ENCODE measurements at regions not wholly inside any gene's neighbourhood (a gene's known extent, or its start where the extent isn't known, plus 50 kb on each side); places are given as distances from the start of the nearest gene placed in this dataset.

- in situ Hi-C loops (cut with MboI; ENCODE audit: low sequenced_read_pairs) = no loop called here
Observed at GRCh38 chr13:33612641-33613638, 205.0 kb upstream of the RFC3 start.

- in situ Hi-C loops (cut with MboI; ENCODE audit: low sequenced_read_pairs) = no loop called here
Observed at GRCh38 chr13:33615436-33615835, 202.5 kb upstream of the RFC3 start.

DNA sequence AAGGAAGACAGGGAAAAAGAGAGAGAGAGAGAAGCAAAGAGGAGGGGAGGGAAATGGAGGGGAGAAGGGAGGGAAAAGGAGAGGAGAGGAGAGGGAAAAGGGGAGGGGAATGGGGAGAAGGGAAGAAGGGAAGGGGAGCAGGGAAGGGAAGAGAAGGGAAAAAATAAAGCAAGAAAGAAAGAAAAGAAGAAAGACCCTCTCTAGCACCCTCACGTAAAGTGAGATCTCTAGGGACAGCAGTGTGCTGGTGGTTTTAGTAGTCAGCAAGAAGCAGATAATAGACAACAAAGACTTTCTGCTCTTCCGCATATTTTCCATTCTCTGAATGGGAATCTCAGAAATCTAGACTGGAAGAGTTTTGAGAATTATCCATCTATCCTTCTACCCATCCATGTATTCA lies 201.8 kb upstream of the RFC3 start:
- in situ Hi-C loops (cut with MboI; ENCODE audit: low sequenced_read_pairs) = no loop called here

DNA sequence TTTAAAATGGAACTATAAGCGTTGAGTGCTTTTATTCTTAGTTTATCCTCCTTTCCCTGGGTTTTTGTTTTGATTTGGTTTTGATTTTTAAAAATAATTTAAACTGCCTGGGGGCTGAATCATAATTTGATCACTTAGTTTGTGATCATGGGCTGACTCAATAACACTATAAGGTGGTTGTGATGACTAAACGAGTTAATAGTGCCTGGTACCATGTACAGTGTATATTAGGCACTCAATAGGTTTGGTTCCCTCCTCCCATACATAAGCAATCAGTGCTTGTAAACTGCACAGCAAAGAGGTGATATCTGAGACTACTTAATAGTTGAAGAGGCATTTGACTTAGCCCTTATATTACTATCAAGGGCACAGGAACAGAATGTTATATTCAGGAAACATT lies 200.9 kb upstream of the RFC3 start:
- in situ Hi-C loops (cut with MboI; ENCODE audit: low sequenced_read_pairs) = no loop called here

DNA sequence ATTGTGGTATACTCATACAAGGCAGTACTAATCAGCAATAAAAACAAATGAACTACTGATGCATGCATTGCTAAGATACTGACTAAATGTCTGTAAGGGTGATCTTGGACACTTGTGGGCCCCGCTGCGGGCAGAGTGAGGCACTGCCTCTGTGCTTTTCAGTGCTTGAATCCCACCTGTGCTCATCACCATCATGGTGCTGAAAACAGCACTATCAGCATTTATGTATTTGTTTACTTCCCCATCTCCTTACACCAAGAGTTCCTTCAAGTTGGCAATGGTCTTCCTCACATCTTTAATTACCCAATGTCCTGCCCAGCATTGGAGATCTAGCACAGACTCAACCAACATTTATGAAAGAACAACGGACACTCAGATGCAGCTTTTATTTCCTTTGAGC lies 193.7 kb upstream of the RFC3 start:
- in situ Hi-C loops (cut with MboI; ENCODE audit: low sequenced_read_pairs) = no loop called here

DNA sequence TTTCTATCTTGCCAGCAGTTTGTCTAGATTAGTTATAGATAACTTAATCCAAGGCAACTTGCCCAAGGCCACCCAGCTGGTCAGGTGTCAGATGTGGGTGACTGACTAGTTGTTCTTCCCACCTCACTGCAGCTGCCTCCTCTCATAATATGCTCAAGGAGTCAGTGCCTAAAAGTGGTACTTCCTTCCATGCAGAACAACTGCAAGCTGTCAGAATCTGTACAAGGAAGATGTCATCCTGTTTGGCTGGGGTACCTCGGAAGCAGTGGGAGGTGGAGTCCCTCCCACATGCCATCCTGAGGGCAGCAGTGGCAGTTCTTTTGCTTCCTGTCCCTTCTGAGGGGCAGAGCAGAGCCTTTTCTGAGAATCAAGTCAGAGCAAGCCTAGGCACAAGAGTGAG lies 193.2 kb upstream of the RFC3 start:
- in situ Hi-C loops (cut with MboI; ENCODE audit: low sequenced_read_pairs) = no loop called here

DNA sequence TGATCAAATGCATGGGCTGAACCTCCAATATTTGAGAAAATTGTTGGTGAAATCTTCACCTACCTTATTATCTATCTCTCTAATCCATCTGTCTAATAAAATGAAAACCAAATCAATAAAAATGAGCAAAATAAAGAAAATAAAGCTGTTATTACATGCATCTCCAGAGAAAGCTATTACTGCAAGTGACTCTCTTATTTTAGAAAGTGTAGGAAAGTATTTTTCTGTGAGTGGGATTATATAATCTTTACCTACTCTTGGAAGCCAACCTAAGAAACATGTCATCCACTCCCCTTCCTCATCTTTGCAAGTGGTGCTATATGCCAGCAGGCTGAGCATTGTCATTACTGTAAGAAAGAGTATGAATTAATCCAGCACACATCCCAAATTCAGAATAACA lies 191.5 kb upstream of the RFC3 start:
- in situ Hi-C loops (cut with MboI; ENCODE audit: low sequenced_read_pairs) = no loop called here

DNA sequence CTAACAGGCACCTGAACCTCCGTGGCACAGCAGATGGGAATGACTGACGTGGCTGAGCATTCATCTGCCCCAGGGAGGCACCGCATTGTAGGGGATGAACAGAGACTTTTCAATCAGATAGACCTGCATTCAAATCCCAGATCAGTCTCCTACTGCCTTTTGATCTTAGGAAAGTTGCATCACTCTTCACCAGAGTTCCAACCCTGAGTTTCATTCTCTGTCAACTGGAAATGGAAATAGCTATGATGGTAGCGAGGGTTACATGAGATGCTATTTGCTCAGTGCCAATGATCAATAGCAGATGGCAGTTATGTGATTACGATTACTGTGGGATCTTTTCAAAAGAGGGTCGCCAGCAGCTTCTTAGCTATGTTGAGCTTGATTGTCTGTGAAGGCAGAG lies 189.3 kb upstream of the RFC3 start:
- in situ Hi-C loops (cut with MboI; ENCODE audit: low sequenced_read_pairs) = no loop called here

DNA sequence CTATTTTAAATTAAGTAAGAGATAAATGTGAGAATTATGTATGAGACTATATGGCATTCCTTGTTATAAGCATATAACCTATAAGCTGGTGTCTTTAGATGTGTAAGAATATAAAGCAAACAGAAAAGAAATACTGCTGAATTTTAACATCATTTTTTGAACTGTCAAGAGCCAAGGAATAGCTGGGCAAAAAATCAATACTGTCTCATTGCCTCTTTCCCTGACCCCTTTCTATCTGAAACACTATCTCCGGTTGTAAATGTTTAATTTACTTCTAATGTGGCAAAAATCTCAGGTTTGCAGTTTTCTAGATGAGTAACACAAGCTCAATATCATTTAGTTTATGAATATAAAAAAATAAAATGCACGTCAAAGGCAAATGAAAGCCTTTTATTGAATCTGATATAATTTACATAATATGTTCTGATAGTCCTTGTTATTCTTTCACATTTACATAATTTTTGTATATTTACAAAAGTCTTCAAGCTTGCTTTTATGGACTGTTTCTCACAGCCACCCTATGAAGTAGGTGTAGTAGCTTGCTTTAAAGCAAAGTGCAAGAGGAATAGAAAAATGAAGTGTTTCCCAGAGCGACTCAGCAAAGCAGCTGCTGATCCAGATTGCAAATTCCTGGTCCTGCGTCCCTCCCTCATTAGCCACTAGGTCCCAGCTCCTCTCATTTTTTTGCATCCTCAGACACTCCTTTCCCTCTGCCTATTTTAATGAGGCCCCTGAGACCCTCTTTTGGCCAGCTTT lies 188.2 kb upstream of the RFC3 start:
- in situ Hi-C loops (cut with MboI; ENCODE audit: low sequenced_read_pairs) = no loop called here

GRCh38 chr13:33633701-33634545 lies 184.0 kb upstream of the RFC3 start:
- in situ Hi-C loops (cut with MboI; ENCODE audit: low sequenced_read_pairs) = no loop called here

DNA sequence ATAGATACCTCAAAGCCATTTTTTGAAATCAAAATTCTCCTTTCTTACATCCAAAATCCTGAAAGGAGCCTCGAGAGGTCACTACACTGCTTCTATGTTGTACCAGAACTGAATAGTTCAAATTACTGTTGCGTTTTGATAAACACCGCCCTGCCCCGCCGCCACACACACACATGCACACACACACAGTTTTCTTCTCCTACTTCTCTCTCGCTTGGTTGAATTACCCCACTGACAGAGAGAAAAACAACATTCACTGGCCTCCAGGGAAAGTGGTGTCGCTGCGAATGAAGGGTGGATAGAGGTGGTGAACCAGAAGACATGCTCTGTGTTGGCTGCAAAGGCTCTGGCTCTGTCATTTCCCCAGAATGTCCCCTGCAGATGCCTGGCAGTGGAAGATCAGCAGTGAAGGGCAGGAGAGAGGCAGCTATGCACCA lies 183.4 kb upstream of the RFC3 start:
- in situ Hi-C loops (cut with MboI; ENCODE audit: low sequenced_read_pairs) = no loop called here

GRCh38 chr13:33636243-33636642 lies 181.7 kb upstream of the RFC3 start:
- in situ Hi-C loops (cut with MboI; ENCODE audit: low sequenced_read_pairs) = no loop called here

- in situ Hi-C loops (cut with MboI; ENCODE audit: low sequenced_read_pairs) = no loop called here
Observed at GRCh38 chr13:33636955-33637670, 180.8 kb upstream of the RFC3 start.

DNA sequence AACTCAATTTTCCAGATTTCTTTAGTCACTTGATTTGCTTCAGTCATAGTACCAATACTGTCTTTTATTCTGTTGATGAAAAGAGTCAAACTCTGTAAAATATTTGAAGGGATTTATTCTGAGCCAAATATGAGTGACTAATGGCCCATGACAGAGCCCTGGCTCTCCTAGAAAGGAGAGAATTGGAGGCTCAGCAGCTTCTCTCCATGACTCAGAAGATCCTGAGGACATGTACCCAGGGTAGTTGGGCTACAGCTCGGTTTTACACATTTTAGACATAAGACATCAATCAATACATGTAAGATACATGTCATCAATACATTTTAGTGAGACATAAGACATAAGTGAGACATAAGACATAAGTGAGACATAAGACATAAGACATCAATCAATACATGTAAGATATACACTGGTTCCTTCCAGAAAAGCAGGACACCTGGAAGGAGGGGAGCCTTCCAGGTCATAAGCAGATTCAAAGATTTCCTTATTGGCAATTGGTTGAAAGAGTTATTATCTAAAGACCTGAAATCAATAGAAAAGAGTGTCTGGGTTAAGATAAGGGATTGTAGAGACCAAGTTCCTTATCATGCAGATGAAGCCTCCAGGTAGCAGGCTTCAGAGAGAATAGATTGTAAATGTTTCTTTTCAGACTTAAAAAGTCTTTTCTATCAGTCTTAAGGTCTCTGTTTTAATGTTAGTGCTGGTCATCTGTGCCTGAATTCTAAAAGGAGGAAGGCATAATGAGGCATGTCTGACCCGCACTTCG lies 179.8 kb upstream of the RFC3 start:
- in situ Hi-C loops (cut with MboI; ENCODE audit: low sequenced_read_pairs) = no loop called here

DNA sequence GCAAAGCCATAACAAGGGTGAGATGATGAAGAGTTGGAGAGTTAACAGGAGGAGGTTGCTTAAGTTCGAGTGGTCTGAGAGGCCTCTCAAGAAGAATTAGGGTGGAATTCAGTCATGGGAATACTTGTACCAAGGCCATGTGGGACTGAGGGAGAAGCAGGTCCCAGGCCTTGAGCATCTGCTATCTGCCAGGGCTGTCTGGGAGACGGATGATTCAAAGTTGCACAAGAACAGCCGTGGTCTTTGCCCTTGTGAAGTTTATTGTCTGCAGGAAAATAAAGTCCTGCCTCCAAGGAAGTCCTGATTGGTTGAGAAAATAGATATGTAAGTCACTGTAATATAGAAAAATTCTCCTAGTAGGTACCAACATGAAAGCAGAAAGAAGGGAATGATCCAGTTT lies 178.8 kb upstream of the RFC3 start:
- in situ Hi-C loops (cut with MboI; ENCODE audit: low sequenced_read_pairs) = no loop called here

- in situ Hi-C loops (cut with MboI; ENCODE audit: low sequenced_read_pairs) = no loop called here
Observed at GRCh38 chr13:33639626-33640080, 178.3 kb upstream of the RFC3 start.

DNA sequence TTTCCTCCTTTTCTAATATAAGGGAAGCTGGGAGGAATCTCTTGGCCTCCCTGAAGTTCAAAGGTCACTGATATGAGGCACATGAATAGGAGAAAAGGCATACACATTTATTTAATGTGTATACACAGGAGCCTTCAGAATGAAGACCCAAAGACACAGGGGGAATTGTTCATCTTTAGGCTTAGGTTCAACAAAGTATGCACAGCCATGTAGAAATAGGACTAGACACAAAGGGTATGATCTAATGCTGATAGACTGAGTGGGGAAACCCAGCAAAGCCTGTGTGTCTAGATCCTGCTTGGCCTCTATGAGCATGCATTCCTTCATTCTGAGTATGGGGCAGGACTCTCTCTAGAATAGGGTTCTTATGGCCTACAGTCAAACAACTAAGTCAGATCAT lies 177.1 kb upstream of the RFC3 start:
- in situ Hi-C loops (cut with MboI; ENCODE audit: low sequenced_read_pairs) = no loop called here

DNA sequence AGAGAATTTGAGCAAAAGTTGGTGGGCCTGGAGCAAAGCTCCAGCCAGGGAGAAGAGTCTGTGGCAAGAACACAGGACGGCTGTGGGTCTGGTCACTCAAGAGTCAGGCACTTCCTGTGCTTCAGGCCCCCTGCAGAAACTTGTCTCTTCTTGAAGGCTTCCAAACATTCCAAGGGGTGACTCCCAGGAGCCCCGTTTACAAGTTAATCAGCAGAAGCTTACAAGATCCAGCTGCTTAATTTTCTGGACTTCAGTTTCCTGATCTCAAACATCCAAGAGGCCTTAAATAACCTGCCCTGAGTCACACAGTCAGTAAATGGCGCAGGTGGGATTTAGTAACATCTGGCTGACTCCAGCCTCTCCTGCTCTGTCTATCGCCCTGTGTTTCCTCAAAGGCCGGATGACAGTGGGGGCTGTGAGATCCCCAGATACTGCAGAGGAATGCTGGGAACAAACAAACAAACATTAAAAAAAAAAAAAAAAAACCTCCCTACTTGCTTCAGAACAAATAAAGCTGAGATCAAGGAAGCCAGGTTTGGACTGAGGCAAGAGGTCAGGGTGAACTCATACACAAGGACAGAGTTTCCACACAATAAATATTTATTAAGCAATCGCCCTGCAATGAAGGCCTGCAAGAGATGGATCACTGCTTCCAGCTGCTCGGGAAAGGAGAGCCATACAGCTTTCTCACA lies 175.4 kb upstream of the RFC3 start:
- in situ Hi-C loops (cut with MboI; ENCODE audit: low sequenced_read_pairs) = no loop called here
